GM12874 (cell line): ENCODE measurements at regions not wholly inside any gene's neighbourhood (a gene's known extent, or its start where the extent isn't known, plus 50 kb on each side); places are given as distances from the start of the nearest gene placed in this dataset.

Experiments used
- CTCF ChIP-seq: IDR thresholded peaks from 2 replicates; pipeline ENCODE4 v1.5.1; 2011; ENCODE audit warnings: low read depth, mild to moderate bottlenecking, control low read depth, low read length, moderate library complexity; ENCODE audit not compliant: insufficient read depth

- no peak for TF ChIP-seq CTCF
Measured at GRCh38 chr17:83185023-83186002, 105.9 kb downstream of the METRNL start.

GRCh38 chr17:83186226-83186625, 106.8 kb downstream of the METRNL start:
- TF ChIP-seq CTCF: no peak

GRCh38 chr17:83186751-83187421, 107.5 kb downstream of the METRNL start:
- no peak for TF ChIP-seq CTCF

GRCh38 chr17:83187782-83188311, 108.4 kb downstream of the METRNL start:
- TF ChIP-seq CTCF: no peak

GRCh38 chr17:83189044-83190003, 109.9 kb downstream of the METRNL start:
- TF ChIP-seq CTCF: no peak

GRCh38 chr17:83190004-83190385, 110.6 kb downstream of the METRNL start:
- no peak for TF ChIP-seq CTCF
